ENCODE measurements at regions not wholly inside any gene's neighbourhood (a gene's known extent, or its start where the extent isn't known, plus 50 kb on each side); places are given as distances from the start of the nearest gene placed in this dataset.

- no peaks in the 10 kb centered on the region for H3K9me2 ChIP-seq (replicated peaks; ENCODE audit: insufficient read depth, low read length)
- H3K27ac ChIP-seq (ENCODE audit: low read depth, low read length) = no peak overlapping the region
- no peak overlapping the region for H2AFZ ChIP-seq (ENCODE audit: low read depth, low read length, severe bottlenecking)
- H3K9me3 ChIP-seq (ENCODE audit: insufficient read depth, low read length) = no peaks in the 10 kb centered on the region
- no peaks in the 10 kb centered on the region for H3F3A ChIP-seq (ENCODE audit: insufficient read depth)
- TF ChIP-seq EZH2phosphoT487 (conservative IDR thresholded peaks at IDR 0.05; ENCODE audit: low read length) (no peak), CTCF (IDR thresholded peaks at IDR 0.05; ENCODE audit: insufficient read depth, low read length, poor library complexity, severe bottlenecking) (no peak)
- H3K9ac ChIP-seq (ENCODE audit: low read length) = no peak overlapping the region
- H4K20me1 ChIP-seq (ENCODE audit: low read depth, low read length) = no peaks in the 10 kb centered on the region
- no peak overlapping the region for H3K4me2 ChIP-seq (ENCODE audit: low read depth, low read length, poor library complexity, severe bottlenecking)
- no peaks in the 10 kb centered on the region for H3K27me3 ChIP-seq (ENCODE audit: low read length)
- H3K4me3 ChIP-seq (ENCODE audit: insufficient read depth, low read length, poor library complexity, severe bottlenecking) = no peak overlapping the region
- no peaks in the 10 kb centered on the region for H3K36me3 ChIP-seq (ENCODE audit: low read length)
- no peaks in the 10 kb centered on the region for H3K79me2 ChIP-seq (ENCODE audit: insufficient read depth, low read length)
These were observed 444.8 kb upstream of the RGS6 start for GRCh38 chr14:71487449-71487848.

GRCh38 chr14:71487941-71488340, 444.3 kb upstream of the RGS6 start:
- Histone ChIP-seq H3K9ac (ENCODE audit: low read length) (no peak overlapping the region), H3K36me3 (ENCODE audit: low read length) (no peaks in the 10 kb centered on the region), H3K27me3 (ENCODE audit: low read length) (no peaks in the 10 kb centered on the region), H3F3A (ENCODE audit: insufficient read depth) (no peaks in the 10 kb centered on the region), H4K20me1 (ENCODE audit: low read depth, low read length) (no peaks in the 10 kb centered on the region), H3K4me2 (ENCODE audit: low read depth, low read length, poor library complexity, severe bottlenecking) (no peak overlapping the region), H2AFZ (ENCODE audit: low read depth, low read length, severe bottlenecking) (no peak overlapping the region), H3K9me3 (ENCODE audit: insufficient read depth, low read length) (no peaks in the 10 kb centered on the region), H3K27ac (ENCODE audit: low read depth, low read length) (no peak overlapping the region), H3K4me3 (ENCODE audit: insufficient read depth, low read length, poor library complexity, severe bottlenecking) (no peak overlapping the region), H3K79me2 (ENCODE audit: insufficient read depth, low read length) (no peaks in the 10 kb centered on the region), H3K9me2 (replicated peaks; ENCODE audit: insufficient read depth, low read length) (no peaks in the 10 kb centered on the region)
- TF ChIP-seq EZH2phosphoT487 (conservative IDR thresholded peaks at IDR 0.05; ENCODE audit: low read length) = no peak
- TF ChIP-seq CTCF (IDR thresholded peaks at IDR 0.05; ENCODE audit: insufficient read depth, low read length, poor library complexity, severe bottlenecking) = no peak

GRCh38 chr14:71488703-71489191, 443.5 kb upstream of the RGS6 start:
- Histone ChIP-seq H3K4me2 (ENCODE audit: low read depth, low read length, poor library complexity, severe bottlenecking) (no peak overlapping the region), H3K4me3 (ENCODE audit: insufficient read depth, low read length, poor library complexity, severe bottlenecking) (no peak overlapping the region), H3K36me3 (ENCODE audit: low read length) (no peaks in the 10 kb centered on the region), H2AFZ (ENCODE audit: low read depth, low read length, severe bottlenecking) (no peak overlapping the region), H4K20me1 (ENCODE audit: low read depth, low read length) (no peaks in the 10 kb centered on the region), H3K9ac (ENCODE audit: low read length) (no peak overlapping the region), H3K27me3 (ENCODE audit: low read length) (no peaks in the 10 kb centered on the region), H3K9me3 (ENCODE audit: insufficient read depth, low read length) (no peaks in the 10 kb centered on the region), H3K27ac (ENCODE audit: low read depth, low read length) (no peak overlapping the region), H3F3A (ENCODE audit: insufficient read depth) (no peaks in the 10 kb centered on the region), H3K9me2 (replicated peaks; ENCODE audit: insufficient read depth, low read length) (no peaks in the 10 kb centered on the region), H3K79me2 (ENCODE audit: insufficient read depth, low read length) (no peaks in the 10 kb centered on the region)
- TF ChIP-seq CTCF (IDR thresholded peaks at IDR 0.05; ENCODE audit: insufficient read depth, low read length, poor library complexity, severe bottlenecking) (no peak), EZH2phosphoT487 (conservative IDR thresholded peaks at IDR 0.05; ENCODE audit: low read length) (no peak)

All from SU-DHL-6 (cell line).